Uterus (tissue), 2 donors: ENCODE measurements at regions not wholly inside any gene's neighbourhood (a gene's known extent, or its start where the extent isn't known, plus 50 kb on each side); places are given as distances from the start of the nearest gene placed in this dataset.

Source experiments
- POLR2A ChIP-seq, 2 donors: fragments of 450-650 bp; IDR thresholded peaks; one replicate each; pipeline ENCODE4 v1.6.1; 2016; ENCODE audit warnings: antibody characterized with exemption in 2 of 2, mild to moderate bottlenecking in 1 of 2, moderate library complexity in 1 of 2
- TF ChIP-seq, protein P1 (sequence below), 4 experiments: fragments of 200-600 bp in 2 of 4; fragments of 450-650 bp in 2 of 4; sonication (generic) in 2 of 4; IDR thresholded peaks; one replicate each; pipeline ENCODE4 v1.5.1; 2016 to 2019; ENCODE audit warnings: antibody characterized with exemption in 4 of 4, mild to moderate bottlenecking in 2 of 4, moderate library complexity in 1 of 4

DNA sequence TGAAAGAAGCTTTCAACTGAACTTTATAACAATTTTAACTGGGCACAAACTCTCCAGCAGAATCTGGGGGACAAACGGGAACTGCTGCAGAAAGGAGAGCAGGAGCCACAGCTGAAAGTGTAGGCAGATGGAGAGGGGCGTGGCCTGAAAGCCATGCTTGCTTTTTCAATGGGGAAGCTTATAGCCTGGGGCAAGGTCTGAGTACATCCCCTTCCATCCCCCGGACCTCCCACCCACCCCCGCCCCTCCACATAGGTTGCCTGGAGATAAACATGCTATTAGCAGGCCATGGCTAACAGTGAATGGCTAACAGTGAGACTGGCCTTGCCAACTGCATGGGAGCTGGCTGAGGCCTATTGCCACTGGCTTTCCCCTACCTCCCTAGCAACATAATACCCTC lies 317.9 kb upstream of the TANK start:
- no peak for TF ChIP-seq POLR2A (IDR thresholded peaks at IDR 0.05)
- TF ChIP-seq, protein P1, sequence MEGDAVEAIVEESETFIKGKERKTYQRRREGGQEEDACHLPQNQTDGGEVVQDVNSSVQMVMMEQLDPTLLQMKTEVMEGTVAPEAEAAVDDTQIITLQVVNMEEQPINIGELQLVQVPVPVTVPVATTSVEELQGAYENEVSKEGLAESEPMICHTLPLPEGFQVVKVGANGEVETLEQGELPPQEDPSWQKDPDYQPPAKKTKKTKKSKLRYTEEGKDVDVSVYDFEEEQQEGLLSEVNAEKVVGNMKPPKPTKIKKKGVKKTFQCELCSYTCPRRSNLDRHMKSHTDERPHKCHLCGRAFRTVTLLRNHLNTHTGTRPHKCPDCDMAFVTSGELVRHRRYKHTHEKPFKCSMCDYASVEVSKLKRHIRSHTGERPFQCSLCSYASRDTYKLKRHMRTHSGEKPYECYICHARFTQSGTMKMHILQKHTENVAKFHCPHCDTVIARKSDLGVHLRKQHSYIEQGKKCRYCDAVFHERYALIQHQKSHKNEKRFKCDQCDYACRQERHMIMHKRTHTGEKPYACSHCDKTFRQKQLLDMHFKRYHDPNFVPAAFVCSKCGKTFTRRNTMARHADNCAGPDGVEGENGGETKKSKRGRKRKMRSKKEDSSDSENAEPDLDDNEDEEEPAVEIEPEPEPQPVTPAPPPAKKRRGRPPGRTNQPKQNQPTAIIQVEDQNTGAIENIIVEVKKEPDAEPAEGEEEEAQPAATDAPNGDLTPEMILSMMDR (IDR thresholded peaks at IDR 0.05), result no peak
